AG09309 (cell line): ENCODE measurements at regions not wholly inside any gene's neighbourhood (a gene's known extent, or its start where the extent isn't known, plus 50 kb on each side); places are given as distances from the start of the nearest gene placed in this dataset.

Experiments used
- DNase-seq: peaks from one replicate; pipeline ENCODE4 v3.0.0-alpha.2; 2010; ENCODE audit warnings: low read depth
- H3K4me3 ChIP-seq: 2 replicates; pipeline ENCODE4 v1.5.1; 2011; ENCODE audit warnings: mild to moderate bottlenecking, low read depth, low read length, moderate library complexity; ENCODE audit not compliant: control insufficient read depth
- CTCF ChIP-seq: IDR thresholded peaks from 2 replicates; pipeline ENCODE4 v1.5.1; 2011; ENCODE audit warnings: mild to moderate bottlenecking, low read depth, low read length, inconsistent platforms; ENCODE audit not compliant: insufficient read depth, control insufficient read depth; ENCODE audit errors: missing control alignments

DNA sequence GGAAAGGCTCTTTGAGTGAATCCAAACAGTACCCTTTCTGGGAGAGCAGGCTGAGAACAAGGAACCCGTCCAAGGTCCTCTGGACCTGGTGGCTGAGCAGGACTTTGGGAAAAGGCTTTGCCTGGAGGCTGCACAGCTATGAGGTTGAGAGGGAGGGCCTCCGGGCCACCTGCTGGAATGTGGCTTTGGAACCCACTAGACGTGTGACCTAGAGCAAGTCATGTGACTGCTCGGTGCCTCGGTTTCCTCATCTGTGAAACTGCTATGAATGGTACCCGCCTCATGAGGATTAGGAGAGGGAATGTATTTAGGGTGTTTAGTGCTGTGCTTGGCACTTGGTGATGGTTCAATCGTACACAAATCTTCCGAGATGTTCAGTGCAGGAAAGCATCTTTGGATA is 50.4 kb downstream of the HAPSTR1 start:
- no peak overlapping the region for H3K4me3 ChIP-seq
- no peak for TF ChIP-seq CTCF
- no peak for DNase-seq

- no peak for TF ChIP-seq CTCF
Observed at GRCh38 chr16:9144106-9144505, 52.7 kb downstream of the HAPSTR1 start.

GRCh38 chr16:9148374-9149015 is 57.1 kb downstream of the HAPSTR1 start:
- DNase-seq, result no peak
- TF ChIP-seq CTCF, result no peak
- H3K4me3 ChIP-seq, result no peak overlapping the region

More at GRCh38 chr16:9144106-9144505, 52.7 kb downstream of the HAPSTR1 start:
- no peak overlapping the region for H3K4me3 ChIP-seq
- DNase-seq, result no peak

DNA sequence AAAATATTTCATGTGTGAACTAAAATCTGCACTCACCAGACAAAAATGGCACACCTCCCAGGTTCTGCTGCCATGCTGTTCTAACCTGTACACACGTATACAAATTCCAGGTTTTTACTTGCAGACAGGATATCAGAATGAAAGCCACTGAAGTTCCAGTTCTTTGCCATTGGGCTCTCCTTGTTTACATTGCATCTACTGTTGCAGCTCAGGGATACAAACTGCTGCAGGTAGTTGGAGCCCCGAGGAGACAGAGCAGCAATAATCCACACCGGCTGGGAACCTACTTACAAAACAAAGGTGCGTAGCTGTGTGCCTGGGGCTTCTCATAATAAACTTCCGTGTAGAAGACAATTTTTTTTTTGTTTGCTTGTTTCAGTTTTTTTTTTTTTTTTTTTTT is 59.6 kb downstream of the HAPSTR1 start:
- TF ChIP-seq CTCF, result no peak
- no peak overlapping the region for H3K4me3 ChIP-seq

DNA sequence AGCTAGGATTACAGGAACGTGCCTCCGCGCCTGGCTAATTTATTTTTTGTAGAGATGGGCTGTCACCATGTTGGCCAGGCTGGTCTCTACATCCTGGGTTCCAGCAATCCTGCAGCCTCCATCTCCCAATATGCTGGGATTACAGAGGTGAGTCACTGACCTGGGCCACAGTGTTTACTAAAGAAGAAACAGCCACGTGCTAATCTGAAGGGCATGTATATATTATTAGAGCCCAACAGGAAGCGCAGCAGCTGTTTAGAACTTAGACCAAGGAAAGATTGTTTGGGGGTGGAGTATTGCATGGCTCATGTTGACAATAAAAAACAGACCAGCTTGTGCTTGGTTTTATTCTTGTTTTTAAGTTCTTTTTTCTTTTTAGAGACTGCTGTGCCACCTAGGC is 60.2 kb downstream of the HAPSTR1 start:
- no peak for DNase-seq
- no peak for TF ChIP-seq CTCF
- no peak overlapping the region for H3K4me3 ChIP-seq

More for the DNA sequence above, 59.6 kb downstream of the HAPSTR1 start:
- DNase-seq, result no peak

DNA sequence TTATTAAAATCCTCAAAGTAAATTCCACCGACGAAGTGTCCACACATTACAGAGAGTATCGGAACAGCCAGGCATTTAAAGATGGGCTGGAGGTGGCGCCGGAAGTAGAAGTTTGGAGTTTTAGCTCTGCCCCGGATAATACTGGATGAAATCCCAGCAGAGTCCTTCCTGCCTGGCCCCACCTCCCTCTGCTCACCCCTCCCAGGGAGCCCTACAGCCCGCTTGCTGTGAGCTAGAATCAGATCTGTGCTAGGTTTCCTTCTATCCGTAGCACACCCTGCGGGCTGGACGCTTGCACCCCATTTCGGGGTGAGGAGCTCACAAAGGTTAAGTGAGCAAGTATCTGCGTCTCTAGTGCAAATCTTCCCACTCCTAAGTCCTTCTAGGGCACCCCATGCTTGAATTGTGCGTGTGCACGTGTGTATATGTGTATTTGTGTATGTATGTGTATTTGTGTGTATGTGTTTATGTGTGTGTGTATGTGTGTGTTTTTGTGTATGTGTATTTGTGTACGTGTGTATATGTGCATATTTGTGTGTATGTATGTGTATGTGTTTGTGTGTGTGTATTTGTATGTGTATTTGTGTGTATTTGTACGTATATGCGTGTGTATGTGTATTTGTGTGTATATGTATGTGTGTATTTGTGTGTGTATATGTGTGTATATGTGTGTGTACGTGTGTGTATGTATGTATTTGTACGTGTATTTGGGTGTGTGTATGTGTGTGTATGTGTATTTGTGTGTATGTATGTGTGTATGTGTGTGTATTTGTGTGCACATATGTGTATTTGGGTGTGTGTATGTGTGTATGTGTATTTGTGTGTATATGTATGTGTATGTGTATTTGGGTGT is 61.4 kb downstream of the HAPSTR1 start:
- no peak for TF ChIP-seq CTCF
- H3K4me3 ChIP-seq, result no peak overlapping the region
- no peak for DNase-seq
